Stomach (tissue), 4 donors: ENCODE measurements at regions not wholly inside any gene's neighbourhood (a gene's known extent, or its start where the extent isn't known, plus 50 kb on each side); places are given as distances from the start of the nearest gene placed in this dataset.

Experiments used
- POLR2A ChIP-seq, 4 donors: fragments of 450-650 bp; IDR thresholded peaks; one replicate each; pipeline ENCODE4 v1.6.1; 2016; ENCODE audit warnings: antibody characterized with exemption in 4 of 4, control low read depth in 2 of 4, mild to moderate bottlenecking in 1 of 4, moderate library complexity in 1 of 4
- TF ChIP-seq, protein P1 (sequence below), 7 experiments: fragments of 450-650 bp in 4 of 7; fragments of 200-600 bp in 3 of 7; sonication (generic) in 3 of 7; IDR thresholded peaks; one replicate each; pipeline ENCODE4 v1.5.1; 2016 to 2019; ENCODE audit warnings: antibody characterized with exemption in 7 of 7, control low read depth in 2 of 7, mild to moderate bottlenecking in 1 of 7

DNA sequence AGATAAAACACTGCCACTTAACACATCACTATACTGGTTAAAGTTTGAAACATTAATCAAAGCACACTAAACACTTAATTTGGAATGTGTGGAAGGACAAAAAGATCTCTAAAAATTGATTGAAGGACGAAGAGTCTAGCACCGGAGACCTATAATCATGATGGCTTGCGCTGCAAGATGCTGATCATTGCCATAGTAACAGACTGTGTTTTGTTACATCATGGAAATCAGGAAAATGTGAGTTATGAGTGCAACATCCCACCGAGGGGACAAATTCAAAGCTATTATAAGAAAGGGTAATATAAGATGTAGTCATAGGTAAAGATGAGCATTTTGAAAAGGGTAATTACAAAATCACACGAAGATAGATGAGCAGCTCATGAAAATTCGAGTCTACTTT is 278.8 kb upstream of the CTNND2 start:
- TF ChIP-seq, protein P1, sequence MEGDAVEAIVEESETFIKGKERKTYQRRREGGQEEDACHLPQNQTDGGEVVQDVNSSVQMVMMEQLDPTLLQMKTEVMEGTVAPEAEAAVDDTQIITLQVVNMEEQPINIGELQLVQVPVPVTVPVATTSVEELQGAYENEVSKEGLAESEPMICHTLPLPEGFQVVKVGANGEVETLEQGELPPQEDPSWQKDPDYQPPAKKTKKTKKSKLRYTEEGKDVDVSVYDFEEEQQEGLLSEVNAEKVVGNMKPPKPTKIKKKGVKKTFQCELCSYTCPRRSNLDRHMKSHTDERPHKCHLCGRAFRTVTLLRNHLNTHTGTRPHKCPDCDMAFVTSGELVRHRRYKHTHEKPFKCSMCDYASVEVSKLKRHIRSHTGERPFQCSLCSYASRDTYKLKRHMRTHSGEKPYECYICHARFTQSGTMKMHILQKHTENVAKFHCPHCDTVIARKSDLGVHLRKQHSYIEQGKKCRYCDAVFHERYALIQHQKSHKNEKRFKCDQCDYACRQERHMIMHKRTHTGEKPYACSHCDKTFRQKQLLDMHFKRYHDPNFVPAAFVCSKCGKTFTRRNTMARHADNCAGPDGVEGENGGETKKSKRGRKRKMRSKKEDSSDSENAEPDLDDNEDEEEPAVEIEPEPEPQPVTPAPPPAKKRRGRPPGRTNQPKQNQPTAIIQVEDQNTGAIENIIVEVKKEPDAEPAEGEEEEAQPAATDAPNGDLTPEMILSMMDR (IDR thresholded peaks at IDR 0.05) = no peak
- no peak for TF ChIP-seq POLR2A (IDR thresholded peaks at IDR 0.05)
